ENCODE measurements at regions not wholly inside any gene's neighbourhood (a gene's known extent, or its start where the extent isn't known, plus 50 kb on each side); places are given as distances from the start of the nearest gene placed in this dataset.
"Not testable (repeated sequence)": the region's sequence is repeated elsewhere in the genome, so short reads cannot be mapped to it uniquely, and the experiment has no call there.

DNA sequence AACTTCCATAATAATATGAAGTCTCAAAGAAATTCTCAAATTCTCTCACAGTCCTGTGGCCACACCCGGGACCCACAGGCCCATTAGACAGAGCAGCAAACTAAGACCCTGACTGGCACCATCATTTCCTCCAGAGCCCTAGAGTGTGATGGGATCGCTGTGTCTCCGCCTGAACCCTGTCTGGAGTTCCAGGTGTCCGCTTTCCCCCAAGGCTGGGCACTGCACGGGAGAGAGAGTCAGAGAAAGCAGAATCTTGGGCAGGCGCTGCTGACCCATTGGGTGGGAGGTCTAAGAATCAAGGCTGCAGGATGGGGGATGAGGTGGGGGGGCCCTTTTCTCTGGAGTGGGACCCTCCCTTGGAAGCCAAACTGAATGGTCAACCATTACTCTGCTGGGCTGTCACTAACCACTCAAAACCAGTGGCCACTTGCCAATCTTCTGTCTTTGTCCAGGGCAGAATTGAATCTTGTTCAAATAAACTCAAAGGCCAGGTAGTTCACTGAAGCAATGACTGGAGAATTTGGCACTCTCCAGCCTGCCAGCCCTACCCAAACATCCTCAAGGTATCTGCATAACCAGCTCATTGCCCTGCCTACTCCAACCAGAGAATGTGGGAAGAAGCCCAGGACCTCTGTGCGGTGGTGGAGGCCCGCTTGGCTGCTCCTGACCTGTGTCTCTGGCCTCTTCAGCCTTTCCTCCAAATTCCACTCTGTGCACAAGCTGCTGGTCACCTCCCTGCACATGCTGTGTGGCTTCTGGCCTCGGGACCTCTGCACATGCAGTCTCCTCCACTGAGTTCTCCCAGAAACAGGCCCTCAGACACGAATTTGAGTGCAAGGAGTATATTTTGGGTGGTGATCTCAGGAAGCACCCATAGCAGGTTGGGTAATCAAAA is 141.1 kb downstream of the CEBPB start:
- Mint-ChIP-seq H3K27me3 (ENCODE audit: unreplicated experiment) (peaks cover 17% of the 10 kb centered on the region), H3K36me3 (ENCODE audit: insufficient read depth, unreplicated experiment) (peaks cover 5% of the 10 kb centered on the region), H3K9me3 (ENCODE audit: low read depth, unreplicated experiment) (no peaks in the 10 kb centered on the region), H3K4me3 (ENCODE audit: low read depth, unreplicated experiment) (no peak overlapping the region), H3K27ac (ENCODE audit: unreplicated experiment) (no peak overlapping the region), H3K4me1 (ENCODE audit: low read depth, unreplicated experiment) (peaks cover 54% of the 10 kb centered on the region)
- peak; percentile 46 for DNase-seq
- intact Hi-C loops (cut with micrococcal nuclease; ENCODE audit: unreplicated experiment): no loop called here
- CTCF ChIA-PET: interaction anchor here (0.7 to 1.0 kb wide), 2 partner anchors 10 to 121 kb away, joined by 3 read pairs; no protein-coding TSS in a partner anchor
- TF ChIP-seq, protein P1, sequence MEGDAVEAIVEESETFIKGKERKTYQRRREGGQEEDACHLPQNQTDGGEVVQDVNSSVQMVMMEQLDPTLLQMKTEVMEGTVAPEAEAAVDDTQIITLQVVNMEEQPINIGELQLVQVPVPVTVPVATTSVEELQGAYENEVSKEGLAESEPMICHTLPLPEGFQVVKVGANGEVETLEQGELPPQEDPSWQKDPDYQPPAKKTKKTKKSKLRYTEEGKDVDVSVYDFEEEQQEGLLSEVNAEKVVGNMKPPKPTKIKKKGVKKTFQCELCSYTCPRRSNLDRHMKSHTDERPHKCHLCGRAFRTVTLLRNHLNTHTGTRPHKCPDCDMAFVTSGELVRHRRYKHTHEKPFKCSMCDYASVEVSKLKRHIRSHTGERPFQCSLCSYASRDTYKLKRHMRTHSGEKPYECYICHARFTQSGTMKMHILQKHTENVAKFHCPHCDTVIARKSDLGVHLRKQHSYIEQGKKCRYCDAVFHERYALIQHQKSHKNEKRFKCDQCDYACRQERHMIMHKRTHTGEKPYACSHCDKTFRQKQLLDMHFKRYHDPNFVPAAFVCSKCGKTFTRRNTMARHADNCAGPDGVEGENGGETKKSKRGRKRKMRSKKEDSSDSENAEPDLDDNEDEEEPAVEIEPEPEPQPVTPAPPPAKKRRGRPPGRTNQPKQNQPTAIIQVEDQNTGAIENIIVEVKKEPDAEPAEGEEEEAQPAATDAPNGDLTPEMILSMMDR (IDR thresholded peaks at IDR 0.05; ENCODE audit: unreplicated experiment): no peak
- no TSS peak for BruUV-seq (replicated peaks)

DNA sequence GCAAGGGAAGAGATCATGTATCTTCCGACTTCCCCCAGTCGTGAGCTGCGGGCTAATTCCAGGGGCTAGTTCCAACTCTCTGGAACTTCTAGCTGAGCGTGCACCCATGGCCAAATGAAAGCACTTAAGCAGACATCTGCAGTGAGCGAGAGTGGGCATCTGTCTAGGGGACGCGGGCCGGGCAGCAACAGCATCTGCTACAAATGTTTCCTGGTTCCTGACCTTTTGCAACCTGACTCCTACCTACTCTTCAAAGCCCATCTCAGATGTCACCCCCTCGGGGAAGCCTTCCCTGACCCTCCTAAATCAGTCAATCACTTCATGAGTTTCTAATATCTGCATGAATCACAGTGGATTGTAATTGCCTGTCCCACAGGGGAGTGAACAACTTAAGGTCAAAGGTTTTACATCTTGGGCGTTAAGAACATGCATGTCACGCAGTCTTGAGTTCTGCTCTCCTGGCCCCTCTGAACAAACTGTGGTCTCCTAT is 141.9 kb downstream of the CEBPB start:
- Mint-ChIP-seq H3K4me3 (ENCODE audit: low read depth, unreplicated experiment) (no peak overlapping the region), H3K27me3 (ENCODE audit: unreplicated experiment) (peaks cover 17% of the 10 kb centered on the region), H3K9me3 (ENCODE audit: low read depth, unreplicated experiment) (no peaks in the 10 kb centered on the region), H3K27ac (ENCODE audit: unreplicated experiment) (no peak overlapping the region), H3K36me3 (ENCODE audit: insufficient read depth, unreplicated experiment) (peaks cover 5% of the 10 kb centered on the region), H3K4me1 (ENCODE audit: low read depth, unreplicated experiment) (peaks cover 53% of the 10 kb centered on the region)
- intact Hi-C loops (cut with micrococcal nuclease; ENCODE audit: unreplicated experiment): no loop called here
- BruUV-seq (replicated peaks): no TSS peak
- DNase-seq: no peak
- TF ChIP-seq, protein P1 (IDR thresholded peaks at IDR 0.05; ENCODE audit: unreplicated experiment): no peak
- CTCF ChIA-PET: interaction anchor here (1.0 kb wide), 1 partner anchor 9 kb away, joined by 3 read pairs; no protein-coding TSS in a partner anchor

DNA sequence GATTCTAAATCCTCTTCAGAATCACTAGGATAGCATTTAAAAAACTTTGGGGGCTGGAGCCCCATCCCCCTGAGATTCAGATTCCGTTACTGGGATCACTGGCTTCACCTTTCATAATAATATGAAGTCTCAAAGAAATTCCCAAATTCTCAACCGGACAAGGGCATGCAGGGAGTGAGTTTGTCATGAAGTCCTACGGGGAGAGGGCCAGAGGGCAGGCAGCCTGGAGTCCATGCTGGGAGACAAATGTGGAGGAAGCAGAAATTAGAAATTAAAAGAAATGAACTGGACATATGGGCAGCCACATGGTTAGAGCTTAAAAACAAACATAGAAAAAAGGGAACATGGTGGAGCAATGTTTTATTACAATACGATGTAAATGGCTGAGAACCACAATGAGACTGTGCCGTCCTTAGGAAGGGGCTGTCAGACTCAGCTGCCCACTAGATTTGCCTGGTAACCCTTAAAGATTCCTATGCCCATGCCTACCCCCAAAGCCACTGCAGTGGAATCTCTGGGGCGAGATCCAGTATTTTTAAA is 142.6 kb downstream of the CEBPB start:
- Mint-ChIP-seq H3K4me3 (ENCODE audit: low read depth, unreplicated experiment) (no peak overlapping the region), H3K9me3 (ENCODE audit: low read depth, unreplicated experiment) (no peaks in the 10 kb centered on the region), H3K4me1 (ENCODE audit: low read depth, unreplicated experiment) (peaks cover 46% of the 10 kb centered on the region), H3K27me3 (ENCODE audit: unreplicated experiment) (peaks cover 17% of the 10 kb centered on the region), H3K27ac (ENCODE audit: unreplicated experiment) (no peak overlapping the region), H3K36me3 (ENCODE audit: insufficient read depth, unreplicated experiment) (peaks cover 5% of the 10 kb centered on the region)
- BruUV-seq (replicated peaks): no TSS peak
- CTCF ChIA-PET: interaction anchor here (0.7 kb wide), 2 partner anchors 16 to 354 kb away, joined by 3 read pairs; no protein-coding TSS in a partner anchor
- DNase-seq: no peak
- intact Hi-C loops (cut with micrococcal nuclease; ENCODE audit: unreplicated experiment): no loop called here
- TF ChIP-seq, protein P1 (IDR thresholded peaks at IDR 0.05; ENCODE audit: unreplicated experiment): no peak

DNA sequence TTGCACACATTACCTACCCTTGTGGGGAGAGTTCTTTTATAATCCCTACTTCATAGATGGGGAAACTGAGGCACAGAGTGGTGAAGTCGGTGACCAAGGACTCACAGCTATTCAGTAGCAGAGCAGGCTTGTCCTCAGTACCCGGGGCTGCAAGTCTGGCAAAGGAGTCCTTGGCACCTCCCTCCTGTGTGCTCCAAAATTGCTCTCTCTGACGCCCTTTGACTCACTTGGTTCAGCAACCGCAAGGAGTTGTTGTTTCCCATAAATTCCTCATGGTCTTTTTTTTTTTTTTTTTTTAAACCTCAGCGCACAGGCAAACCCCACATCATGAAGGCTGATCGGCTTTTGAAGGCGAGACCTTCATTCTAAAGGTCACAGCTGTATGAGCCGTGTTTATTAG is 143.2 kb downstream of the CEBPB start:
- CTCF ChIA-PET: interaction anchor here (0.6 to 0.7 kb wide), 3 partner anchors 16 to 532 kb away, joined by 3 to 4 read pairs (median 4); no protein-coding TSS in a partner anchor

DNA sequence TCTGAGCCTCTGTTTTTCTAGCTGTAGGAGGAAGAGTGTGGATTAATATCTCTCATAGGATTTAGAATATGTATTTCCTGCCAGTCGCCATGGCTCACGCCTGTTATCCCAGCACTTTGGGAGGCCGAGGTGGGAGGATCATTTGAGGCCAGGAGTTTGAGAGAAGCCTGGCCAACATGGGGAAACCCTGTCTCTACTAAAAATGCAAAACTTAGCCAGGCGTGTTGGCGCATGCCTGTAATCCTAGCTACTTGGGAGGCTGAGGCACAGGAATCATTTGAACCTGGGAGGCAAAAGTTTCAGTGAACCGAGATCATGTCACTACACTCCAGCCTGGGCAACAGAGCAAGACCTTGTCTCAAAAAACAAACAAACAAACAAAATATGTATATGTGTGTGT is 143.9 kb downstream of the CEBPB start:
- H3K27ac Mint-ChIP-seq (ENCODE audit: unreplicated experiment); BruUV-seq (replicated peaks); DNase-seq; intact Hi-C loops (cut with micrococcal nuclease; ENCODE audit: unreplicated experiment); H3K9me3 Mint-ChIP-seq (ENCODE audit: low read depth, unreplicated experiment); H3K4me3 Mint-ChIP-seq (ENCODE audit: low read depth, unreplicated experiment); H3K36me3 Mint-ChIP-seq (ENCODE audit: insufficient read depth, unreplicated experiment): not testable (repeated sequence)
- Mint-ChIP-seq H3K27me3 (ENCODE audit: unreplicated experiment) (peaks cover 14% of the 10 kb centered on the region), H3K4me1 (ENCODE audit: low read depth, unreplicated experiment) (peaks cover 43% of the 10 kb centered on the region)
- CTCF ChIA-PET: interaction anchor here (0.6 to 1.0 kb wide), 7 partner anchors 13 to 547 kb away, joined by 3 to 5 read pairs (median 4); no protein-coding TSS in a partner anchor

More for the DNA sequence above, 143.2 kb downstream of the CEBPB start:
- intact Hi-C loops (cut with micrococcal nuclease; ENCODE audit: unreplicated experiment): no loop called here
- H3K4me3 Mint-ChIP-seq (ENCODE audit: low read depth, unreplicated experiment): no peak overlapping the region
- H3K27me3 Mint-ChIP-seq (ENCODE audit: unreplicated experiment): peaks cover 17% of the 10 kb centered on the region
- peaks cover 45% of the 10 kb centered on the region for H3K4me1 Mint-ChIP-seq (ENCODE audit: low read depth, unreplicated experiment)
- BruUV-seq (replicated peaks): no TSS peak
- DNase-seq: no peak
- H3K9me3 Mint-ChIP-seq (ENCODE audit: low read depth, unreplicated experiment): no peaks in the 10 kb centered on the region
- H3K36me3 Mint-ChIP-seq (ENCODE audit: insufficient read depth, unreplicated experiment): peaks cover 5% of the 10 kb centered on the region
- H3K27ac Mint-ChIP-seq (ENCODE audit: unreplicated experiment): no peak overlapping the region
- TF ChIP-seq, protein P1 (IDR thresholded peaks at IDR 0.05; ENCODE audit: unreplicated experiment): no peak
